ENCODE measurements at regions not wholly inside any gene's neighbourhood (a gene's known extent, or its start where the extent isn't known, plus 50 kb on each side); places are given as distances from the start of the nearest gene placed in this dataset.
A peak's percentile ranks its signal among the peaks of the same experiment; 100 is the strongest.

DNA sequence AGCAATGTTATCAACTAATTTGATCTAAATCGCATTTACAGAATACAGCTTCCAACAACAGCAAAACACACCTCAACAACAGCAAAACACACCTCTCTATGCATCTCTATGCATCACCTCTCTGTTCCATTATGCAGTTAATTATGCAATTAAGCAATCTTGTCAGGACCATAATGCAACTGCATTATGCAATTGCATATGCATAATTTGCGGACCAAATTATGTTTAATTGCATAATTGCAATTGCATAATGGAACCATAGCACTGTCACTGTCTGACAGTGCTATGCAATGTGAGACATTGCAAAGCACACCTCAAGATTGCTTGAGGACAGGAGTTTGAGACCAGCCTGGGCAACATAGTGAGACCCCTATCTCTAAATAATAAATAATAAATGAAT lies 80.4 kb upstream of the PRSS3 start:
- WGBS, 2 donors, result 95 to 97% methylated on average over 2 of the region's 2 CpGs
- TF ChIP-seq, protein P1, sequence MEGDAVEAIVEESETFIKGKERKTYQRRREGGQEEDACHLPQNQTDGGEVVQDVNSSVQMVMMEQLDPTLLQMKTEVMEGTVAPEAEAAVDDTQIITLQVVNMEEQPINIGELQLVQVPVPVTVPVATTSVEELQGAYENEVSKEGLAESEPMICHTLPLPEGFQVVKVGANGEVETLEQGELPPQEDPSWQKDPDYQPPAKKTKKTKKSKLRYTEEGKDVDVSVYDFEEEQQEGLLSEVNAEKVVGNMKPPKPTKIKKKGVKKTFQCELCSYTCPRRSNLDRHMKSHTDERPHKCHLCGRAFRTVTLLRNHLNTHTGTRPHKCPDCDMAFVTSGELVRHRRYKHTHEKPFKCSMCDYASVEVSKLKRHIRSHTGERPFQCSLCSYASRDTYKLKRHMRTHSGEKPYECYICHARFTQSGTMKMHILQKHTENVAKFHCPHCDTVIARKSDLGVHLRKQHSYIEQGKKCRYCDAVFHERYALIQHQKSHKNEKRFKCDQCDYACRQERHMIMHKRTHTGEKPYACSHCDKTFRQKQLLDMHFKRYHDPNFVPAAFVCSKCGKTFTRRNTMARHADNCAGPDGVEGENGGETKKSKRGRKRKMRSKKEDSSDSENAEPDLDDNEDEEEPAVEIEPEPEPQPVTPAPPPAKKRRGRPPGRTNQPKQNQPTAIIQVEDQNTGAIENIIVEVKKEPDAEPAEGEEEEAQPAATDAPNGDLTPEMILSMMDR (IDR thresholded peaks at IDR 0.05), result no peak
- no peak for TF ChIP-seq POLR2A (IDR thresholded peaks at IDR 0.05)
- no peak for TF ChIP-seq EP300 (IDR thresholded peaks at IDR 0.05)

GRCh38 chr9:33718987-33719386 lies 76.4 kb upstream of the PRSS3 start:
- no peaks in the 10 kb centered on the region for H3K27me3 ChIP-seq
- TF ChIP-seq, protein P1 (IDR thresholded peaks at IDR 0.05), result no peak
- TF ChIP-seq POLR2A (IDR thresholded peaks at IDR 0.05) (no peak), EP300 (IDR thresholded peaks at IDR 0.05) (no peak)
- no peak overlapping the region for H3K4me3 ChIP-seq
- H3K4me1 ChIP-seq, result peaks cover 0 to 16% (median 2%) of the 10 kb centered on the region in 4 donors
- DNase-seq (ENCODE audit: low spot score in 2 of 2), result peak in 1 of 2 donors; percentile 12
- no peaks in the 10 kb centered on the region for H3K36me3 ChIP-seq
- 76 to 81% methylated on average over 7 of the region's 7 CpGs for WGBS, 2 donors
- no peak overlapping the region for H3K27ac ChIP-seq
- no peaks in the 10 kb centered on the region for H3K9me3 ChIP-seq

More for the DNA sequence above, 80.4 kb upstream of the PRSS3 start:
- no peaks in the 10 kb centered on the region for H3K27me3 ChIP-seq
- no peak overlapping the region for H3K4me3 ChIP-seq
- H3K27ac ChIP-seq, result no peak overlapping the region
- H3K4me1 ChIP-seq, result peaks cover 0 to 9% (median 0%) of the 10 kb centered on the region in 4 donors
- no peak for DNase-seq (ENCODE audit: low spot score in 2 of 2)
- H3K9me3 ChIP-seq, result no peaks in the 10 kb centered on the region
- H3K36me3 ChIP-seq, result no peaks in the 10 kb centered on the region

- Histone ChIP-seq H3K36me3 (no peaks in the 10 kb centered on the region), H3K27me3 (no peaks in the 10 kb centered on the region), H3K9me3 (peaks cover 0 to 4% (median 0%) of the 10 kb centered on the region in 4 donors), H3K4me1 (peaks cover 0 to 16% (median 2%) of the 10 kb centered on the region in 4 donors), H3K4me3 (no peak overlapping the region), H3K27ac (no peak overlapping the region)
- 53 to 56% methylated on average over 19 of the region's 19 CpGs for WGBS, 2 donors
- DNase-seq (ENCODE audit: low spot score in 2 of 2), result no peak
- TF ChIP-seq POLR2A (IDR thresholded peaks at IDR 0.05), result no peak
- TF ChIP-seq, protein P1 (IDR thresholded peaks at IDR 0.05), result peak in 2 of 5 experiments; percentile 4 to 32
These were observed 75.6 kb upstream of the PRSS3 start for GRCh38 chr9:33719581-33720374.

- Histone ChIP-seq H3K9me3 (peaks cover 0 to 9% (median 0%) of the 10 kb centered on the region in 4 donors), H3K4me3 (no peak overlapping the region), H3K27me3 (no peaks in the 10 kb centered on the region), H3K36me3 (no peaks in the 10 kb centered on the region), H3K27ac (no peak overlapping the region), H3K4me1 (peaks cover 0 to 16% (median 2%) of the 10 kb centered on the region in 4 donors)
- TF ChIP-seq POLR2A (IDR thresholded peaks at IDR 0.05), result no peak
- TF ChIP-seq EP300 (IDR thresholded peaks at IDR 0.05), result peak in 1 of 2 donors; percentile 19
- TF ChIP-seq, protein P1 (IDR thresholded peaks at IDR 0.05), result peak; percentile 98 to 99 (median 99)
- DNase-seq (ENCODE audit: low spot score in 2 of 2), result peak; percentile 67 to 75
- 25 to 26% methylated on average over 31 to 32 of the region's 32 CpGs for WGBS, 2 donors
These were observed 73.5 kb upstream of the PRSS3 start for GRCh38 chr9:33721674-33722358.

DNA sequence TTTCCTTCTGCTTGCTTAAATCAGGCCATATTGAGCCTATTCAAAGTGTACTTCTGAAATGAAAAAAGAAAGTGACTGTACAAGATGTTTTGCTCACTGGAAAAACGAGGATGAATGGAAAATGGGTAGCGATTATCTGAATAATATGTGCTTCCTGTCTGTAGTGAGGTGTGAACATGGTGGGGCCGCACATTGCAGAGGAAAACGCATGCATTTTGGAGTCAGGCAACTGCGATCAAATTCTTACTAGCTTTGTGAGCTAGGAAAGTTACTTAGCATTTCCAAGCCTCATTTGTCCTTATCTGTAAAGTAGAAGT lies 73.0 kb upstream of the PRSS3 start:
- no peak for TF ChIP-seq POLR2A (IDR thresholded peaks at IDR 0.05)
- TF ChIP-seq EP300 (IDR thresholded peaks at IDR 0.05), result no peak
- WGBS, 2 donors, result 55 to 56% methylated on average over 5 of the region's 5 CpGs
- no peak for DNase-seq (ENCODE audit: low spot score in 2 of 2)
- Histone ChIP-seq H3K27ac (no peak overlapping the region), H3K27me3 (no peaks in the 10 kb centered on the region), H3K4me3 (no peak overlapping the region), H3K4me1 (peaks cover 0 to 16% (median 2%) of the 10 kb centered on the region in 4 donors), H3K36me3 (no peaks in the 10 kb centered on the region), H3K9me3 (peaks cover 0 to 9% (median 0%) of the 10 kb centered on the region in 4 donors)
